ENCODE measurements at regions not wholly inside any gene's neighbourhood (a gene's known extent, or its start where the extent isn't known, plus 50 kb on each side); places are given as distances from the start of the nearest gene placed in this dataset.

- TF ChIP-seq, protein P1, sequence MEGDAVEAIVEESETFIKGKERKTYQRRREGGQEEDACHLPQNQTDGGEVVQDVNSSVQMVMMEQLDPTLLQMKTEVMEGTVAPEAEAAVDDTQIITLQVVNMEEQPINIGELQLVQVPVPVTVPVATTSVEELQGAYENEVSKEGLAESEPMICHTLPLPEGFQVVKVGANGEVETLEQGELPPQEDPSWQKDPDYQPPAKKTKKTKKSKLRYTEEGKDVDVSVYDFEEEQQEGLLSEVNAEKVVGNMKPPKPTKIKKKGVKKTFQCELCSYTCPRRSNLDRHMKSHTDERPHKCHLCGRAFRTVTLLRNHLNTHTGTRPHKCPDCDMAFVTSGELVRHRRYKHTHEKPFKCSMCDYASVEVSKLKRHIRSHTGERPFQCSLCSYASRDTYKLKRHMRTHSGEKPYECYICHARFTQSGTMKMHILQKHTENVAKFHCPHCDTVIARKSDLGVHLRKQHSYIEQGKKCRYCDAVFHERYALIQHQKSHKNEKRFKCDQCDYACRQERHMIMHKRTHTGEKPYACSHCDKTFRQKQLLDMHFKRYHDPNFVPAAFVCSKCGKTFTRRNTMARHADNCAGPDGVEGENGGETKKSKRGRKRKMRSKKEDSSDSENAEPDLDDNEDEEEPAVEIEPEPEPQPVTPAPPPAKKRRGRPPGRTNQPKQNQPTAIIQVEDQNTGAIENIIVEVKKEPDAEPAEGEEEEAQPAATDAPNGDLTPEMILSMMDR (IDR thresholded peaks at IDR 0.05): no peak
These were observed 216.4 kb upstream of the TRPC4 start for GRCh38 chr13:38086013-38086412.

DNA sequence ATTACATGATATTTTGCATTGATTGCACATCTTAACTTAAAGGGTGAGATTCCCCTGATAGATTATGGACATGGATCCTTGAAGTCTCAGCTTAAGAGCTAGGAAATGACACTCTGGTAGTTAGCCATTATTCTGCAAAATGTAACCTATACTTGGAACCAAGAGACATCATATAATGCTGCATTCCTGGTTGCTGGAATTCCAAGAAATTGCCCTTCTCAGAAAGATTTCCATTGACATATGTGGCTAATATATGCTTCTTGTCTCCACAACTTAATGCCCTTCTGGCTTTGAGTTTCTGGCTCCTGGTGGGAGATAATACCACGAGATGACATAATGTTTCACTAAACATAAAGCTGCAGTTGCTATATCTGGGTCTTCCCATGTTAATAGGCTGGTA lies 204.4 kb upstream of the TRPC4 start:
- TF ChIP-seq, protein P1 (IDR thresholded peaks at IDR 0.05): no peak

GRCh38 chr13:38072696-38073095 lies 203.1 kb upstream of the TRPC4 start:
- TF ChIP-seq, protein P1 (IDR thresholded peaks at IDR 0.05): no peak

DNA sequence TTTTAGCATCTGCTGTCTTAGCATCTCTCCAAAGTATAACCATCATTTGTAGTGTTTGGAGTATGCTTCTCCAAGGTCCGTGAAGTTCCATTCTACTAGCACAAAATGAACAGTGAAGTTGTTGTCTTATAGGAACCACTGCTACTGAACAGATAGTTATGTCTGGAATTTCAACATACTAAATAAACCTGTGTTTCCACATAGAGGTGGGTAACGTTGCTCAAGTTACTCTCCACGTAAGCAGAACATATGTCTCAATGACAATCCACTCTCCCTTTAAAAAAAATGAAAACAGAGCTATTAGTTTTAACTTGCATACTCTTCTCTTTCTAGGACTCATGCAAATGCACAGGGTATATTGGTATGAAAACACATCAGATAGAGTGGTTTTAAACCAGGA lies 184.3 kb upstream of the TRPC4 start:
- TF ChIP-seq, protein P1 (IDR thresholded peaks at IDR 0.05): no peak

GRCh38 chr13:38046049-38046376 lies 176.4 kb upstream of the TRPC4 start:
- TF ChIP-seq, protein P1 (IDR thresholded peaks at IDR 0.05): no peak

- TF ChIP-seq, protein P1 (IDR thresholded peaks at IDR 0.05): peak; percentile 12; the same call in 1 of the 2 replicates
These were observed 175.9 kb upstream of the TRPC4 start for GRCh38 chr13:38045278-38046048.

DNA sequence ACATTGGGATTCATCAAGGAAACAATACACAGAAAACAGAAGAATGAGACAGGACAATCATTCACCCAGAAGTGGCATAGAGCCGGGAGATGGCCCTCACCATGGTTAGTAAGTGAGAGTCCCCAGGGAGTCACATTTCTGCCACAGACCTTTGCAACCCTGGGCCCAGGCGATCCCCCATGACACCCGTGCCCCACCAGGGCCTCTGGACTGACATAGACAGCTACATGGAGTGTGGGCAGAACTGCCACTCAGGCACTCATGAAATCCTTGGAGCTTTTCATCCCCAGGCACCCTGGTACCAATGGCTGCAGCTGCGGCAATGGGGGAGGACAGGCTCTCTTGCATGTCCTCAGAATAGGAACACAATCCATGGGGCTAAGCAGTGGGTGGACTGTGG lies 174.5 kb upstream of the TRPC4 start:
- TF ChIP-seq, protein P1 (IDR thresholded peaks at IDR 0.05): no peak

GRCh38 chr13:38042771-38043170 lies 173.2 kb upstream of the TRPC4 start:
- TF ChIP-seq, protein P1 (IDR thresholded peaks at IDR 0.05): no peak

Data from LNCAP (cell line).